Lung (tissue), 11 donors: ENCODE measurements at regions not wholly inside any gene's neighbourhood (a gene's known extent, or its start where the extent isn't known, plus 50 kb on each side); places are given as distances from the start of the nearest gene placed in this dataset.

ENCODE experiments used
- ATAC-seq: fragments of 200-7000 bp; cut with Tn5 transposase; one replicate; pipeline ENCODE4 v1.9.1; 2020; ENCODE audit warnings: moderate number of reproducible peaks; ENCODE audit not compliant: insufficient read depth, low FRiP score
- DNase-seq, 3 donors: peaks; one replicate each; pipeline ENCODE4 v3.0.0-alpha.2; 2013 to 2017
- H3K27ac ChIP-seq, 2 donors: one replicate each; pipeline ENCODE4 v1.5.1; 2013; ENCODE audit warnings: mild to moderate bottlenecking in 2 of 2, moderate library complexity in 2 of 2, control low read depth in 1 of 2, inconsistent platforms in 1 of 2, low read depth in 1 of 2, low read length in 1 of 2
- H3K27me3 ChIP-seq, 3 donors: one replicate each; pipeline ENCODE4 v1.5.1; 2013; ENCODE audit warnings: low read length in 2 of 3; ENCODE audit not compliant: control insufficient read depth in 3 of 3, insufficient read depth in 3 of 3
- H3K36me3 ChIP-seq, 4 donors: one replicate each; pipeline ENCODE4 v1.5.1; 2013; ENCODE audit warnings: low read length in 4 of 4, mild to moderate bottlenecking in 1 of 4, moderate library complexity in 1 of 4; ENCODE audit not compliant: control insufficient read depth in 4 of 4, insufficient read depth in 4 of 4
- H3K4me1 ChIP-seq, 5 donors: one replicate each; pipeline ENCODE4 v1.5.1; 2013; ENCODE audit warnings: low read length in 5 of 5, mild to moderate bottlenecking in 2 of 5, moderate library complexity in 1 of 5; ENCODE audit not compliant: control insufficient read depth in 5 of 5, insufficient read depth in 5 of 5
- H3K4me3 ChIP-seq: one replicate; pipeline ENCODE4 v1.5.1; 2013; ENCODE audit warnings: mild to moderate bottlenecking, control low read depth, moderate library complexity
- H3K9ac ChIP-seq, 2 donors: one replicate each; pipeline ENCODE4 v1.5.1; 2013; ENCODE audit warnings: low read length in 2 of 2, control low read depth in 1 of 2; ENCODE audit not compliant: insufficient read depth in 1 of 2
- H3K9me3 ChIP-seq, 4 donors: one replicate each; pipeline ENCODE4 v1.5.1; 2013; ENCODE audit warnings: low read length in 3 of 4, mild to moderate bottlenecking in 1 of 4, moderate library complexity in 1 of 4; ENCODE audit not compliant: control insufficient read depth in 4 of 4, insufficient read depth in 3 of 4
- CTCF ChIP-seq: IDR thresholded peaks from 2 replicates; pipeline ENCODE4 v1.5.1; 2012; ENCODE audit warnings: mild to moderate bottlenecking; ENCODE audit errors: control extremely low read depth, extremely low read depth
- WGBS, 2 donors: extraction: QIAGEN DNeasy Blood & Tissue Kit; methylation state at CpG; one replicate each; pipeline ENCODE4 v1.1.7; 2013; 5-methylcytosine and 5-hydroxymethylcytosine counted together
- donor health status: control.
- donor health status: control.
- donor health status: Bipolar disorder and iron deficiency.
- donor health status: healthy.
- donor health status: DM: yes; HTN: yes; CAD: no.

GRCh38 chr19:33894787-33895186 lies 98.1 kb downstream of the KCTD15 start:
- DNase-seq, result no peak

GRCh38 chr19:33895366-33895765 lies 98.7 kb downstream of the KCTD15 start:
- Histone ChIP-seq H3K27me3 (peaks cover 0 to 5% (median 0%) of the 10 kb centered on the region in 3 donors), H3K27ac (no peak overlapping the region), H3K9ac (no peak overlapping the region), H3K4me3 (no peak overlapping the region), H3K9me3 (peaks cover 0 to 13% (median 1%) of the 10 kb centered on the region in 4 donors), H3K4me1 (no peaks in the 10 kb centered on the region), H3K36me3 (no peaks in the 10 kb centered on the region)
- no peak for ATAC-seq
- WGBS, 2 donors, result 68 to 72% methylated on average over 2 of the region's 2 CpGs
- no peak for DNase-seq
- no peak for TF ChIP-seq CTCF

More at GRCh38 chr19:33894787-33895186, 98.1 kb downstream of the KCTD15 start:
- Histone ChIP-seq H3K4me3 (no peak overlapping the region), H3K27me3 (peaks cover 0 to 5% (median 0%) of the 10 kb centered on the region in 3 donors), H3K27ac (no peak overlapping the region), H3K4me1 (no peaks in the 10 kb centered on the region), H3K36me3 (no peaks in the 10 kb centered on the region), H3K9me3 (peaks cover 0 to 13% (median 1%) of the 10 kb centered on the region in 4 donors), H3K9ac (no peak overlapping the region)
- no peak for TF ChIP-seq CTCF
- ATAC-seq, result no peak
- WGBS, 2 donors, result 81 to 84% methylated on average over 11 of the region's 11 CpGs

GRCh38 chr19:33898062-33898677 lies 101.5 kb downstream of the KCTD15 start:
- no peak overlapping the region for H3K9ac ChIP-seq
- no peak for TF ChIP-seq CTCF
- H3K4me3 ChIP-seq, result no peak overlapping the region
- DNase-seq (no peak), ATAC-seq (no peak)
- peaks cover 0 to 13% (median 1%) of the 10 kb centered on the region in 4 donors for H3K9me3 ChIP-seq
- no peaks in the 10 kb centered on the region for H3K4me1 ChIP-seq
- H3K27ac ChIP-seq, result no peak overlapping the region
- no peaks in the 10 kb centered on the region for H3K36me3 ChIP-seq
- H3K27me3 ChIP-seq, result peaks cover 0 to 7% (median 0%) of the 10 kb centered on the region in 3 donors

GRCh38 chr19:33900817-33901216 lies 104.1 kb downstream of the KCTD15 start:
- H3K4me3 ChIP-seq, result no peak overlapping the region
- peaks cover 0 to 3% (median 0%) of the 10 kb centered on the region in 3 donors for H3K27me3 ChIP-seq
- H3K4me1 ChIP-seq, result peaks cover 0 to 8% (median 0%) of the 10 kb centered on the region in 5 donors
- H3K27ac ChIP-seq, result no peak overlapping the region
- ATAC-seq (no peak), DNase-seq (no peak)
- H3K9ac ChIP-seq, result no peak overlapping the region
- TF ChIP-seq CTCF, result no peak
- H3K9me3 ChIP-seq, result peaks cover 0 to 13% (median 2%) of the 10 kb centered on the region in 4 donors
- H3K36me3 ChIP-seq, result no peaks in the 10 kb centered on the region
- WGBS, 2 donors, result 62 to 76% methylated on average over 3 of the region's 3 CpGs
